GM21526 (cell line): ENCODE measurements at regions not wholly inside any gene's neighbourhood (a gene's known extent, or its start where the extent isn't known, plus 50 kb on each side); places are given as distances from the start of the nearest gene placed in this dataset.

Experiments used
- ATAC-seq: cut with Tn5 transposase; IDR thresholded peaks from one replicate; pipeline ENCODE4 v1.9.1; 2021; ENCODE audit warnings: moderate library complexity; ENCODE audit not compliant: unreplicated experiment, low FRiP score

GRCh38 chr6:113489952-113490746 is 367.0 kb upstream of the MARCKS start:
- no peak for ATAC-seq

GRCh38 chr6:113491376-113491775 is 365.8 kb upstream of the MARCKS start:
- ATAC-seq, result no peak

- no peak for ATAC-seq
These were observed 363.2 kb upstream of the MARCKS start for GRCh38 chr6:113493991-113494390.

GRCh38 chr6:113495521-113495920 is 361.6 kb upstream of the MARCKS start:
- no peak for ATAC-seq

GRCh38 chr6:113496166-113496565 is 361.0 kb upstream of the MARCKS start:
- ATAC-seq, result no peak

GRCh38 chr6:113500221-113500620 is 356.9 kb upstream of the MARCKS start:
- ATAC-seq, result no peak

- no peak for ATAC-seq
These were observed 352.0 kb upstream of the MARCKS start for GRCh38 chr6:113505084-113505699.

GRCh38 chr6:113508249-113508648 is 348.9 kb upstream of the MARCKS start:
- no peak for ATAC-seq

- ATAC-seq, result no peak
These were observed 346.0 kb upstream of the MARCKS start for GRCh38 chr6:113511100-113511499.

- no peak for ATAC-seq
These were observed 344.6 kb upstream of the MARCKS start for GRCh38 chr6:113512576-113512975.

- ATAC-seq, result no peak
These were observed 344.1 kb upstream of the MARCKS start for GRCh38 chr6:113513086-113513485.

GRCh38 chr6:113522376-113522775 is 334.8 kb upstream of the MARCKS start:
- ATAC-seq, result no peak

- ATAC-seq, result no peak
These were observed 332.3 kb upstream of the MARCKS start for GRCh38 chr6:113524826-113525225.

- no peak for ATAC-seq
These were observed 330.6 kb upstream of the MARCKS start for GRCh38 chr6:113526553-113526952.

GRCh38 chr6:113526995-113527394 is 330.1 kb upstream of the MARCKS start:
- ATAC-seq, result no peak

GRCh38 chr6:113528111-113528510 is 329.0 kb upstream of the MARCKS start:
- no peak for ATAC-seq

- ATAC-seq, result no peak
These were observed 327.9 kb upstream of the MARCKS start for GRCh38 chr6:113529196-113529595.

- ATAC-seq, result no peak
These were observed 327.3 kb upstream of the MARCKS start for GRCh38 chr6:113529879-113530278.

GRCh38 chr6:113530769-113531168 is 326.4 kb upstream of the MARCKS start:
- no peak for ATAC-seq

- no peak for ATAC-seq
These were observed 317.9 kb upstream of the MARCKS start for GRCh38 chr6:113539202-113539601.

- no peak for ATAC-seq
These were observed 317.5 kb upstream of the MARCKS start for GRCh38 chr6:113539623-113540022.

- no peak for ATAC-seq
These were observed 316.7 kb upstream of the MARCKS start for GRCh38 chr6:113540466-113540865.
